Nephron progenitor cell (in vitro differentiated cells): ENCODE measurements at regions not wholly inside any gene's neighbourhood (a gene's known extent, or its start where the extent isn't known, plus 50 kb on each side); places are given as distances from the start of the nearest gene placed in this dataset.

ENCODE experiments used
- DNase-seq: peaks from one replicate; pipeline ENCODE4 v3.0.0; 2021
- H3K27ac Mint-ChIP-seq: 2 replicates; pipeline ENCODE4 v1.8.0; 2021; ENCODE audit warnings: mild to moderate bottlenecking, moderate library complexity, mixed read lengths
- H3K27me3 Mint-ChIP-seq: 2 replicates; pipeline ENCODE4 v1.8.0; 2021; ENCODE audit warnings: mild to moderate bottlenecking, low read depth, mixed read lengths; ENCODE audit not compliant: poor library complexity
- H3K36me3 Mint-ChIP-seq: 2 replicates; pipeline ENCODE4 v1.8.0; 2021; ENCODE audit warnings: low read depth, mixed read lengths
- H3K4me1 Mint-ChIP-seq: 2 replicates; pipeline ENCODE4 v1.8.0; 2021; ENCODE audit warnings: mixed read lengths
- H3K4me3 Mint-ChIP-seq: 2 replicates; pipeline ENCODE4 v1.8.0; 2021; ENCODE audit warnings: mild to moderate bottlenecking, moderate library complexity, mixed read lengths
- H3K9me3 Mint-ChIP-seq: 2 replicates; pipeline ENCODE4 v1.8.0; 2021; ENCODE audit warnings: mild to moderate bottlenecking, moderate library complexity, mixed read lengths
- TF ChIP-seq, protein P1 (sequence below): fragments of 200-600 bp; sonication (generic); IDR thresholded peaks from 2 replicates; pipeline ENCODE4 v1.5.0; 2021; ENCODE audit warnings: antibody characterized with exemption

DNA sequence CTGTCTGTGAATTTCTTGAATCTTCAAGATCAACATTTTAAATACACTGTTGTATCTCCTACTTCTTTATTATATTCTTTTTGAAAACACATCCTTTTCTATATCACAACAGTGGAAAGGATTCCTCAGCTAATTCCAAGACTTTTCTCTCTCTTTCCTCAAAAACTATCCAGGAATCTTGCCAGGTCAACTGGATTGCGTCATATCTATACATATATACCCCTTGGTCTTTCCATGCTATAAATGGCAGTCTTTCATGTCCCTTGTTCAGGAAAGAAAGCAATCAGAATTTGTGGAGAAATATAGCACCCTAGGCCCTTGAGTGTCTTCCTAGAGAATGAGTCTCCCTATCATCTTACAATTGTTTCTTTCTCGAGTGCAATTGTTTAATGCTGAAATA is 149.0 kb downstream of the KCNA5 start:
- no peaks in the 10 kb centered on the region for H3K9me3 Mint-ChIP-seq
- TF ChIP-seq, protein P1, sequence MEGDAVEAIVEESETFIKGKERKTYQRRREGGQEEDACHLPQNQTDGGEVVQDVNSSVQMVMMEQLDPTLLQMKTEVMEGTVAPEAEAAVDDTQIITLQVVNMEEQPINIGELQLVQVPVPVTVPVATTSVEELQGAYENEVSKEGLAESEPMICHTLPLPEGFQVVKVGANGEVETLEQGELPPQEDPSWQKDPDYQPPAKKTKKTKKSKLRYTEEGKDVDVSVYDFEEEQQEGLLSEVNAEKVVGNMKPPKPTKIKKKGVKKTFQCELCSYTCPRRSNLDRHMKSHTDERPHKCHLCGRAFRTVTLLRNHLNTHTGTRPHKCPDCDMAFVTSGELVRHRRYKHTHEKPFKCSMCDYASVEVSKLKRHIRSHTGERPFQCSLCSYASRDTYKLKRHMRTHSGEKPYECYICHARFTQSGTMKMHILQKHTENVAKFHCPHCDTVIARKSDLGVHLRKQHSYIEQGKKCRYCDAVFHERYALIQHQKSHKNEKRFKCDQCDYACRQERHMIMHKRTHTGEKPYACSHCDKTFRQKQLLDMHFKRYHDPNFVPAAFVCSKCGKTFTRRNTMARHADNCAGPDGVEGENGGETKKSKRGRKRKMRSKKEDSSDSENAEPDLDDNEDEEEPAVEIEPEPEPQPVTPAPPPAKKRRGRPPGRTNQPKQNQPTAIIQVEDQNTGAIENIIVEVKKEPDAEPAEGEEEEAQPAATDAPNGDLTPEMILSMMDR, result no peak
- H3K27me3 Mint-ChIP-seq, result peaks cover 18% of the 10 kb centered on the region
- DNase-seq, result no peak
- H3K4me1 Mint-ChIP-seq, result peaks cover 20% of the 10 kb centered on the region
- no peaks in the 10 kb centered on the region for H3K36me3 Mint-ChIP-seq
- no peak overlapping the region for H3K27ac Mint-ChIP-seq
- no peak overlapping the region for H3K4me3 Mint-ChIP-seq

DNA sequence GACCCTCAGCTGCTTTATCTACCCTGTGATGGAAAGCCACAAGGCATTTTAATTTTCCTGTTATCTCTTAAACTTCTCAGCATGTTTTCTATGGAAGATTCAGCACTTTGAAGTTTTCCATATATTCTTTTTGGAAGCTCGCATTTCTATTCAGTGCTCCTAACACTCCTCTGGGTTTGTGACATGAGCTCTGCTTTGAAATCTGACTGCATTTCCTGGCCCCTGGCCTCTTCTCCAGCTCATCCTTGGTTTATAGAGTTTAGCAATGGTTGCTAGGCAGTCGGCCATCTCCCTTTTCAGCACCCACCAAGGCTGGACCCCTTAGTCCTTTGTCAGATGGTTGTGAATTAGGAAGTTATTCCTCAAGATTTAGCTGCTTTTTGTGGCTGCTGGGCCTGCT is 150.6 kb downstream of the KCNA5 start:
- Mint-ChIP-seq H3K9me3 (no peaks in the 10 kb centered on the region), H3K4me1 (peaks cover 16% of the 10 kb centered on the region), H3K27me3 (peaks cover 24% of the 10 kb centered on the region), H3K27ac (no peak overlapping the region), H3K36me3 (no peaks in the 10 kb centered on the region), H3K4me3 (no peak overlapping the region)
- DNase-seq, result no peak
- TF ChIP-seq, protein P1, result no peak

DNA sequence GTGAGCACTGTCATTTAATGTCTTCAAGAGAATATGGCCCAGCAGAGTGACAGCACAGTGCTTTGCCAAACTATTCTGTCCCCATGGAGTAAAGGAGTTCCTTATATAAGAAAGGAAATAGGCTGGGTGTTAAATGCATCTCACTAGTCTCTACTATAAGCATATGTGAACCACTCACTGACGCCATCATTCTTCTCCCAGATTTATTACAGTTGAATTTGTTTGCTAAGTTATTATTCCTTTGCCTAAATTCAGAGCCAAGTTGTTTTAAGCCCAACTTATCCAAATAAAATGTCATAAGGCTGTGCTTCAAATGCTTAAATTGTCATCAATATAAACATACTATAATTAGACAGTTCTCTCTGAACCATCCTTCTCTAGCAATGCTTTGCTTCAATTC is 151.6 kb downstream of the KCNA5 start:
- H3K4me1 Mint-ChIP-seq, result peaks cover 18% of the 10 kb centered on the region
- H3K36me3 Mint-ChIP-seq, result no peaks in the 10 kb centered on the region
- TF ChIP-seq, protein P1, result no peak
- DNase-seq, result no peak
- H3K27me3 Mint-ChIP-seq, result peaks cover 24% of the 10 kb centered on the region
- no peak overlapping the region for H3K27ac Mint-ChIP-seq
- H3K4me3 Mint-ChIP-seq, result no peak overlapping the region
- no peaks in the 10 kb centered on the region for H3K9me3 Mint-ChIP-seq

DNA sequence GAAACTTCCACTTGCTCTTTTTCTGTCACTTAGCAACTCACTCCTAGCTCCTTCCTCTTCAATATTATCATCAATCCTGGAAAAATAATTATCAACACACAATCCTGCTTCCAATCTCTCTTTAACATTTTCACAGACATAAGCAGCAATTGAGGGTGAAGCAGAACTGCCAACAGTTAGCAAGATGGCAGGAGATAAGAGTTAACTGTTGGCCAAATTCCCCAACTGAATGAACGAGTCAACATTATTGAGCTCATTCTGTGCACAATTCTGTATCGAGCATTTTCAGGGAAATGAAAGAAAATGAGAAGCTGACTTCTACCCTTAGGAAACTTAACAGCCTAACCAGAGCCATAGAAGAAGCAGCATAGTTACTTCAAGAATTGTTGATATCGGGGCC is 152.0 kb downstream of the KCNA5 start:
- H3K4me1 Mint-ChIP-seq, result peaks cover 23% of the 10 kb centered on the region
- no peak overlapping the region for H3K4me3 Mint-ChIP-seq
- H3K27me3 Mint-ChIP-seq, result peaks cover 24% of the 10 kb centered on the region
- H3K9me3 Mint-ChIP-seq, result no peaks in the 10 kb centered on the region
- H3K27ac Mint-ChIP-seq, result no peak overlapping the region
- no peaks in the 10 kb centered on the region for H3K36me3 Mint-ChIP-seq
- TF ChIP-seq, protein P1, result no peak
- no peak for DNase-seq

DNA sequence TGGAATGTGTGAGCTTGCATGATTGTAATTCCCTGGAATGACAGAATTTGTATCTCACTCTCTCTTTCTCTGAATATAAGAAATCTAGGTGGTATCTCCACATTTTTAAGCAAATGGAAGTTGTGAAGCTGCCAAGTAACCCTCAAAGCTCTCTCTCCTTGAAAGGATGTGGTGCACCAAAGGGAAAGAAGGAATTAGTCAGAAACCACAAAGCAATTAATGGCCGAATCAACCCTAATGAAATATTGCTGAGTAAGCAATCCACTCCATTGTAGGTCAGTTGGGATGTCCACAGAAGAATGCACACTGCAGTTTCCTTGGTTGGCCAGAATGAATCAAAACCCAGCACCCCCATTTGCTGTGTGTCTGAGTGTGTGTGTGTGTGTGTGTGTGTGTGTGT is 153.5 kb downstream of the KCNA5 start:
- TF ChIP-seq, protein P1, result no peak
- Mint-ChIP-seq H3K9me3 (no peaks in the 10 kb centered on the region), H3K27me3 (peaks cover 24% of the 10 kb centered on the region), H3K27ac (no peak overlapping the region), H3K4me1 (peaks cover 37% of the 10 kb centered on the region), H3K36me3 (no peaks in the 10 kb centered on the region), H3K4me3 (no peak overlapping the region)
- no peak for DNase-seq

DNA sequence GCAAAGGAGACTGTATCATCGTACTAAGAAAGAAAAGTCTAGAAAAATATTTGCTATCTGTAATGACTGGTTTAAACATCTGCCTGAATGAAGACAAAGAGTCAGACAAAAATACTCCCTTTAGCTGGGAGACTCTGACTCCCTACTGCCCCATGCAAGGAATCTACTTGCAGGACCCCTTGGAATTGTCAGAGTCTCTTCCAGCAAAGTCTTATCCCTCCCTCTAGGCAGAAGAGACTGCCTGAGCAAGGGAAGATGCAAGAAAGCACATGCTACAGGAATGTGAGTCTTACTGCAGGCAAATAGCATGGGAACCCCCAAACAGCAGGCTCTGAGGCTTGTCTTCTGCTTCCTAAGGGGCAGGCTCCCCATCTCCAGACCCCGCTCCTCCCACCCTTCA is 154.0 kb downstream of the KCNA5 start:
- peaks cover 25% of the 10 kb centered on the region for H3K27me3 Mint-ChIP-seq

More for the DNA sequence above, 154.0 kb downstream of the KCNA5 start:
- Mint-ChIP-seq H3K36me3 (no peaks in the 10 kb centered on the region), H3K4me3 (no peak overlapping the region), H3K27ac (no peak overlapping the region), H3K4me1 (peaks cover 42% of the 10 kb centered on the region), H3K9me3 (no peaks in the 10 kb centered on the region)
- DNase-seq, result no peak
- TF ChIP-seq, protein P1, result no peak
